Suppressor macrophage treated with lipopolysaccharide for 4 hours (primary cell): ENCODE measurements at regions not wholly inside any gene's neighbourhood (a gene's known extent, or its start where the extent isn't known, plus 50 kb on each side); places are given as distances from the start of the nearest gene placed in this dataset.
"Not testable (repeated sequence)": the region's sequence is repeated elsewhere in the genome, so short reads cannot be mapped to it uniquely, and the experiment has no call there.

ENCODE experiments used
- DNase-seq: peaks from one replicate; pipeline ENCODE4 v3.0.0-alpha.2; 2020

- no peak for DNase-seq
Measured at GRCh38 chr16:54806881-54807360, 123.7 kb upstream of the IRX5 start.

DNA sequence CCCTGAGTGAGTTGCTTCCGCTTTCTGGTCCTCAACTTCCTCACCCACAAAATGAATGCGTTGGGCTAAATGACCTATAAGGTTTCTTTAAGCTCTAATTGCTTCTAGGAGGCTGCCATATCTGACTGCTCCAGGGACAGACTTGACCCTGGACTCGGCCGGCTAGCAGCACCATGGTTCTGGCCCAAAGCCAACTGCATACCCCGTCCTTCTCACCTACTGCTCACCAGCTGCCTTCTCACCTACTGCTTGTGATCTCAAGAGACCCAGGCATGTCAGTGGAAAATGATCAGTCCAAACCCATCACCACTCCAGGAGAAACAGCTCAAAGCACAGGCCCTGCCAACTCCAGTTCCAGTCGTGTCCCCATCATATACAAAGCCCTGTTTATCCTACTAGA is 124.3 kb upstream of the IRX5 start:
- no peak for DNase-seq

GRCh38 chr16:54805648-54806047 is 125.0 kb upstream of the IRX5 start:
- DNase-seq, result no peak

GRCh38 chr16:54801057-54801844 is 129.4 kb upstream of the IRX5 start:
- no peak for DNase-seq

- no peak for DNase-seq
Measured at GRCh38 chr16:54798267-54798666, 132.4 kb upstream of the IRX5 start.

- no peak for DNase-seq
Measured at GRCh38 chr16:54796211-54796610, 134.5 kb upstream of the IRX5 start.

DNA sequence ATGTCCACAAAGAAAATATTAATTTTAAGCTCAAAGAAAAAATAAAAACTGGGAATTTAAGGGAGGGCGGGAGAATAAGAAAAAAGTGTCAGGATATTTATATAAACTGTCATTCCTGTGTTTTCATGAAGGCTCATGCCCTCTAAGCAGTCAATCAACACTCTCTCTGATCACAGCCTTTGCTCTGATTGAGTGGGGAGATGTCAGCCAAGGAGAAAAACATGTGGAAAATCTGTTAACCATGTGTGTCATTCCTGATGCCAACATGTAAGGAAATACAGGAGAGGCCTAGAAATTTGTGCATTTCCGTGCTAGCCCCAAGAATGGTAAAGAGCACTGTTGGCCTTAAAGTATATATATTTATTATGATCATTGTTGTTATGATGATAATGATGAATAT is 137.9 kb upstream of the IRX5 start:
- no peak for DNase-seq

DNA sequence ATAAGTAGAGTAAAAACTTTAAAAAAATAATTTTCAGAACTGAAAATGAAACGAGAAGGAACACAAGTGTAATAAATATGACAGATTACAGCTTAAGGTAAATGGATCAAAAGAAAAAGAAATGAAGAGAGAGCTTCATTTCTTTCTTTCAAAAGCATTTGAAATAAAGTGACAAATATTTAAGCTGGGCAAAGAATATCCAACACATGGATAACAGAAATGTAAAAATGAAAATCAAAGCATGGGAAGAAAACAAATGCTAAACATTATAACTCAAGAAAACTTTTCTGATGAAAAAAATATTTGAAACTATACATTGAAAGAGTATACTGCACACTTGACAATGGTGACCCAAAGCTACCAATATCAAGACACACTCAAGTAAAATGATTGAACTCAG is 143.6 kb upstream of the IRX5 start:
- DNase-seq, result no peak

- no peak for DNase-seq
Measured at GRCh38 chr16:54783980-54784379, 146.7 kb upstream of the IRX5 start.

GRCh38 chr16:54783226-54783625 is 147.4 kb upstream of the IRX5 start:
- no peak for DNase-seq

- DNase-seq, result no peak
Measured at GRCh38 chr16:54780266-54780665, 150.4 kb upstream of the IRX5 start.

DNA sequence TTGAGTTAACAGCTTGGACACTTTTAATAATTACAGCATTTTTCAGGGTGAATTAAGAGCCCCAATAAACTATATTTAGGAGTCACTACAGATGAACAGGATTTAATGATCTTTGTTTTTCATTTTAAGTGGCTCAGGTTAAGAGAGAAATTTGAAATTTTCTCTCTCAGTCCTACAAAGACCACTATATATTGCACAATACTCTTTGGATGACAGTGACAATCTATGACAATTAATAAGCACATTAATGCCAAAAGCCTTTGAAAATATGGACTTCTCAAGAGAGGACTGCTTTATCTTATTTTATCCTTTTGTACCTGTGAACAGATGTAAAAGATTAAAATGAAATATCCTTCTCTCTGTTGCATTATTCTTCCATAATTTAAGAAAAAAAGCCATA is 151.1 kb upstream of the IRX5 start:
- DNase-seq, result no peak

DNA sequence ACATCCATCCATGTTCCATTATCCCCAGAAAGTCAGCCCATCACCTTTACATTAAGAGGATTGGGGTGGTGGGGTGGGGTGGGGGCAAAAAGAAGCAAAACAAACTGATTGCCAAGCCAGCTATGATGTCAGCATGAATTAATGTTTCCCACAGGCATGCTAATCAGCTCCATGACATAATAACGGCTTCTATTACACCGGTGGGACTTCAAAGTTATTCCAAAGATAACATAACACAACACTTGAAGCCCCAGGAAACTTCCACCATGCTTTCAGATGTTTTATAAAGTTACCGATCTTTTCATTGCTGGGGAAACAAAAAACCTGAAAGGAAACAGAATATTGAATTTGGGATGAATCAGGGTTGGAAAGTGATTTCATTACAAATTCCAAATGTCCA is 155.9 kb upstream of the IRX5 start:
- DNase-seq, result no peak

DNA sequence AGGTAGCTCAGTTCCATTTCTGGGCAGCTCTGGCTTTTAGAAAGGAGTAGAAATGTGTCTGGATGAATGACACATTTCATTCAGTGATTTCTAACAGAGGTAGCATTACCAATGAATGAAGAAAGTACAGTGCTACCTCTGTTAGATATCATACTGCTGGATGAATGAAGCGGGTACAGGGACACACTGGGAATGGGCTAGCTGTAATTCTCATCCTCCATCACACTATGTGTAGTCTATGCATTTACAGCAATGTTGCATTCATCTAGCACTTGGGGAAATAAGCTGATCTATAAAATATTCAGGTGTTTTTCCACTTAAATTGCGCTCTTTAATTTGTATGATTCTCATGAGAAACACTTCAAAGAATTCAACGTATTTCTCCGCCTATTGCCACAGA is 158.3 kb upstream of the IRX5 start:
- DNase-seq, result no peak

DNA sequence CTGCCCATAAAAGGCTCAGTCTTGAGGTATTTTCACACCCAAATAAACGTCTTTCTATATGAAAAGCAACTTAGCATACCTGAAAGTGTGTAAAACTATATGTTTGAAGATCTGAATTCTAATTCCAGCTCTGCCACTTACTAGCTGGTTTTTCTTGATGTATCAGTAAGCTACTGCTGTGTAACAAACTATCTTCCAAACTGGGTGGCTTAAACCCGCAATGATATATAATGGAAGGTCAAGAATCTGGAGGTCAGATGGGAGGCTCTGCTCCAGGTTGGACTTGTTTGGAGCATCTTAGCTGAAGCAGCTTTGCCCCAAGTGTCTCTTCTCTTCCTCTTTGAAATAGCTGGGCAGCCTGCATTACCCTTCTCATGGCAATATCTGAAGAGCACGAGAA is 164.3 kb upstream of the IRX5 start:
- no peak for DNase-seq

GRCh38 chr16:54750249-54750648 is 180.4 kb upstream of the IRX5 start:
- DNase-seq, result no peak

- DNase-seq, result no peak
Measured at GRCh38 chr16:54748611-54749190, 182.0 kb upstream of the IRX5 start.

GRCh38 chr16:54746596-54746995 is 184.1 kb upstream of the IRX5 start:
- no peak for DNase-seq

GRCh38 chr16:54744998-54745397 is 185.7 kb upstream of the IRX5 start:
- DNase-seq, result no peak

DNA sequence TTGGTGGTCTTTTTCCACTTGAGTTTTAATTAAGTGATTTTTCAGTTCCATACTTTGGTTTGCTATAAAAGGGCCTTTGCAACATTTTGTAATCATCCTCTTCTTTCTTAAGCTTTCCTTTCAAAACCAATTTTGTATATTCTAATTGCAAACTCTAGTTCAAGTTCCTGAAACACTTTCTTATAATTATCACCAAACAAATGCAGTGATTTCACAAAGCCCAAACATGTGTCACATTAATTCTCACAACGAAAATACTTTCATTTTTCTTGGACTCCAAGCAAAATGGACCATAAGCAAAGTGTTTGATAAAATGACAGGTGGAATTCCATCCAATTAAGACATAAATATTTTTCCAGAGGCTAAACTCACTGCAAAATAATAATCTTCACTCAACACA is 188.2 kb upstream of the IRX5 start:
- no peak for DNase-seq

DNA sequence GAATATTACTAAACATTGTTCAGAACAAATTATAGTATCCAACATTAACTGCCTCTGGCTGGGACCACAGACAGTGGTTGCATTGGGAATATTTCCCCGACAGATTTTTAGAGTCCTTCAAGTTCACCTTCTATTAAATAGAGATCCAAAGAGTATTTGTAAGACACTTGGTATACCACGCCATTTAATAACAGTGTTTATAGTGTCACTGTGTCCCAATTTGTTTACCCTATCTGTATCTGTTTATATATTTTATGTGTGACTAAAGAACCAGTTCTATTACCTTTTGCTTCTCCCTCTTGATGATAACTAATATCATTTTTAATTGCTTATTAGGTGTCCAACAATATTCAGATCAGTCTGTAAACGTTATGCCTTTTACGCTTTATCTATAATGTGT is 191.3 kb upstream of the IRX5 start:
- no peak for DNase-seq

DNA sequence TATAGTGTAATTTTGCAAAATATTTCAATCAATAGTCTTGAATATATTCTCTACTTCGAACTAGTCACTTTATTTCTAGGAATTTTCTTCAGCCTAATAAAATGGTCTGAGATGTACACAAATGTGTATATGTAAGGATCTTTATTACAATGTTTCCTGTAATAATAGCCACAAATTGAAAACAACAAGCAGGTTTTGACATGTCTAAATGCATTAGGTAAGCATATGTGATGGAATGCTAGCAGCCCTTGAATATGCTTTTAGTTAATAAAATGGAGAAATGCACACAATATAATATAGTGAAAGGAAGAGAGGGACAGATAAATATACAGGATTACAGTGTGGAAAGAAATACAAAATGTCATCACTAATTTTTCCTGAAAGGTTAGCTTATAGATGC is 196.5 kb upstream of the IRX5 start:
- DNase-seq, result no peak

DNA sequence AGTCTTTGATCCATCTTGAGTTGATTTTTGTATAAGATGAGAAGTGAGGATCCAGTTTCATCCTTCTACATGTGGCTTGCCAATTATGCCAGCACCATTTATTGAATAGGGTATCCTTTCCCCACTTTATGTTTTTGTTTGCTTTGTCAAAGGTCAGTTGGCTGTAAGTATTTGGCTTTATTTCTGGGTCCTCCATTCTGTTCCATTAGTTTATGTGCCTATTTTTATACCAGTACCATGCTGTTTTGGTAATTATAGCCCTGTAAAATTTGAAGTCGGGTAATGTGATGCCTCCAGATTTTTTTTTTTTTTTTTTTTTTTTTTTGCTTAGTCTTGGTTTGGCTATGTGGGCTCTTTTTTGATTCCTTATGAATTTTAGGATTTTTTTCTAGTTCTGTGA is 203.0 kb upstream of the IRX5 start:
- DNase-seq, result not testable (repeated sequence)

GRCh38 chr16:54724346-54724925 is 206.2 kb upstream of the IRX5 start:
- DNase-seq, result no peak
